ENCODE measurements at regions not wholly inside any gene's neighbourhood (a gene's known extent, or its start where the extent isn't known, plus 50 kb on each side); places are given as distances from the start of the nearest gene placed in this dataset.
A peak's percentile ranks its signal among the peaks of the same experiment; 100 is the strongest.
"Not testable (repeated sequence)": the region's sequence is repeated elsewhere in the genome, so short reads cannot be mapped to it uniquely, and the experiment has no call there.

- FAIRE-seq, result no peak
Observed at GRCh38 chr4:118589471-118590055, 95.6 kb upstream of the METTL14 start.

DNA sequence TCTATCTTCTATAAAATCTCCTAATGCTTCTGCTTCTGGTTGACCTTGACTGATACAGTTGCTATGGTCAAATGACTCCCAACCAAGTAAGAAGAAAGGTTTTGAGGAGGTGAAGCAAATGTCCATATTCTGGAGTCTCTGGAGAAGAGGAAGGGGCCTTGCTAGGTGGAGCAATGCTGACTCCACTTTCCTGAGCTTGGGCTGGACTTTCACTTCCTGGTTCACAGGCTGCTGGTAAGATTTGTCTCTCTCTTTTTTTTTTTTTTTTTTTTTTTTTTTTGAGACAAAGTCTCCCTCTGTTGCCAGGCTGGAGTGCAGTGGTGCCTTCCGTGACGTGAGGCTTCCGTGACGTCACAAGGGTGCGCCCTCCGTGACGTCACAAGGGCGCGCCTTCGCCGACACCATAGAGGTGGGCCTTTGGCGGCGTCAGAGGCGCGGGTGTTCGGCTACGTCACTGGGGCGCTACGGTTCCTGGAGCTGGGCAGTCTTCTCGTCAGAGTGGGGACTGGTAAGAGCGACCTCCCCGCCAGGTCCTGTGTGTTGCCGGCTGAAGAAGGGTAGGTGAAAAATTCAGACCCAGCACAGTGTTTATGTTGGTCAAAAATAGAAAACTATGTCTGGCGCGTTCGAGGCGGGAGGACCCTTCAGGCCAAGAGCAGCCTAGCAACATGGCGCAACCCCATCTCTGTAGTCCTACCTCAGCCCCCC, 93.7 kb upstream of the METTL14 start:
- peak; percentile 16 for FAIRE-seq

DNA sequence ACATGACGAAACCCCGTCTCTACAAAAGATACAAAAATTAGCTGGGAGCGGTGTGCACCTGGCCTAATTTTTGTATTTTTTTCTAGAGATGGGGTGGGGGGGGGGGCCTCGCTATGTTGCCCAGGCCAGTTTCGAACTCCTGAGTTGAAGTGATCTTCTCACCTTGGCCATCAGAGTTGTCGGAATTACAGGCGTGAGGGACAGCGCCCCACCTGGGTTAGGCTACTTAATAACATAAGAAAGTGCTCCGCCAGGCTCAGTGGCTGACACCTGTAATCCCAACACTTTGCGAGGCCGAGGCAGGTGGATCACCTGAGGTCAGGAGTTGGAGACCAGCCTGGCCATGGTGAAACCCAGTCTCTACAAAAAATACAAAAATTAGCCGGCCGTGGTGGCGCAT, 92.9 kb upstream of the METTL14 start:
- not testable (repeated sequence) for FAIRE-seq

- not testable (repeated sequence) for FAIRE-seq
Observed at GRCh38 chr4:118595883-118596282, 89.3 kb upstream of the METTL14 start.

DNA sequence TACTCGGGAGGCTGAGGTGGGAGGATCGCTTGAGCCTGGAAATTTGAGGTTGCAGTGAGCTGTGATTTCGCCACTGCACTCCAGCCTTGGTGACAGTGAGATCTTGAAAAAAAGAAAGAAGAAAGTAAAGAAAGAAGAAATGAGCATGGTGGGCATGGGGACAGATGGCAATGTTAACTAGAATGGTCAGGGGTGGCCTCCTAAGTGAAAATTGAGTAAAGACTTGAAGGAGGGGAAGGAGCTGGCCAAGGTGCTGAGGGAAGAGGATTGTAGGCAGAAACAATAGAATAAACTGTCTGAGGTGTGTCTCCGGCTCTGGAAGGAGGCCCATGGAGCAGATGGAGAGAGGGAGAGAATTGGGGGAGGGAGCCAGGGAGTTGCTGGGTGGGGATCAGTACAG, 60.1 kb upstream of the METTL14 start:
- not testable (repeated sequence) for FAIRE-seq

GRCh38 chr4:118629697-118630096, 55.5 kb upstream of the METTL14 start:
- not testable (repeated sequence) for FAIRE-seq

- not testable (repeated sequence) for FAIRE-seq
Observed at GRCh38 chr4:118630897-118631296, 54.3 kb upstream of the METTL14 start.

DNA sequence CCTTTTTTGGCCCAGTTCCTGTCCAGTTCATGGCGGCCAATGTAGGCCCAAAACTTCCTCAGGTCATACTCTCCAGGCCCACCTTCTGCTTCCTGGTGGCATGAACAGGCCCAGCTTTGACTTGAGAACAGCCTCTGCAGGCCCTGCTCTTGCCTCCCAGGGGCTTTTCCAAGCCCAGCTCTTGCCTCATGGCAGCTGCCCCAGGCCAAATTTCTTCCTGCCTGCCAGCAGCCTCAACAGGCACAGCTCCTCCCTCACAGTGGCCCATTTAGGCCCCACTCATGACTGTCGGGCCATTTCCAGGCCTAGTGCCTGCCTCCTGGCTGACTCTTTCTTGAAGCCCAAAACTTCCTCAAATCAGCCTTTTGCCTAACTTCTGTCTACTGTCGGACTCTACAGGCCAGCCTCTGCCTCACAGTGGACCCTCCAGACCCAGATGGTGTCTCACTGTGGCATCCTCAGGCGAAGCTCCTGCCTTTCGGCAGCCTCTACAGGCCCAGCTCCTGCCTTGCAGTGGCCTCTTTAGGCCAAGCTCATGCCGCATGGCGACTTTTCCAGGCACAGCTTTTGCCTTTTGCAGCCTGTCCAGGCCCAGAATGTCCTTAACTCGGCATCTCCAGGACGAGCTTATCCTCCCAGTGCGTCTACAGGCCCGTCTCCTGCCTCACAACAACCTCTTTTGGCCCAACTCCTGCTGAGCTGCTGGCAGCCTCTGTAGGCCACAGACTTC, 53.7 kb upstream of the METTL14 start:
- FAIRE-seq, result not testable (repeated sequence)

GRCh38 chr4:118633476-118633875, 51.7 kb upstream of the METTL14 start:
- not testable (repeated sequence) for FAIRE-seq

GRCh38 chr4:118634126-118634875, 50.9 kb upstream of the METTL14 start:
- FAIRE-seq, result not testable (repeated sequence)

Data from A204.1 (cell line).